Effector memory CD8-positive, alpha-beta T cell (primary cell): ENCODE measurements at regions not wholly inside any gene's neighbourhood (a gene's known extent, or its start where the extent isn't known, plus 50 kb on each side); places are given as distances from the start of the nearest gene placed in this dataset.

Experiments used
- ATAC-seq: fragments of 150-1000 bp; cut with Tn5 transposase; replicated peaks from 2 replicates; pipeline ENCODE4 v1.10.0; 2021; ENCODE audit warnings: mild to moderate bottlenecking, moderate library complexity
- DNase-seq, 3 experiments: peaks; one replicate each; pipeline ENCODE4 v3.0.0; 2021
- H3K27ac Mint-ChIP-seq, 2 donors: one replicate each; pipeline ENCODE4 v1.8.0; 2022; ENCODE audit warnings: mild to moderate bottlenecking in 2 of 2, mixed read lengths in 2 of 2, moderate library complexity in 2 of 2
- H3K27me3 Mint-ChIP-seq, 2 donors: one replicate each; pipeline ENCODE4 v1.8.0; 2022; ENCODE audit warnings: mixed read lengths in 2 of 2
- H3K36me3 Mint-ChIP-seq: one replicate; pipeline ENCODE4 v1.8.0; 2022; ENCODE audit warnings: mild to moderate bottlenecking, moderate library complexity, mixed read lengths; ENCODE audit not compliant: insufficient read depth
- H3K4me1 Mint-ChIP-seq, 2 donors: one replicate each; pipeline ENCODE4 v1.8.0; 2022; ENCODE audit warnings: low read depth in 2 of 2, mixed read lengths in 2 of 2
- H3K4me3 Mint-ChIP-seq, 2 donors: one replicate each; pipeline ENCODE4 v1.8.0; 2022; ENCODE audit warnings: mild to moderate bottlenecking in 2 of 2, mixed read lengths in 2 of 2, moderate library complexity in 2 of 2
- H3K9me3 Mint-ChIP-seq, 2 donors: one replicate each; pipeline ENCODE4 v1.8.0; 2022; ENCODE audit warnings: mixed read lengths in 2 of 2

- no peaks in the 10 kb centered on the region for H3K36me3 Mint-ChIP-seq
- H3K4me1 Mint-ChIP-seq = no peaks in the 10 kb centered on the region
- H3K27me3 Mint-ChIP-seq = peaks cover 4 to 9% of the 10 kb centered on the region in 2 donors
- peaks cover 2 to 3% of the 10 kb centered on the region in 2 donors for H3K9me3 Mint-ChIP-seq
- ATAC-seq (no peak), DNase-seq (no peak)
- no peak overlapping the region for H3K4me3 Mint-ChIP-seq
- H3K27ac Mint-ChIP-seq = no peak overlapping the region
Observed at GRCh38 chr12:114274131-114274530, 131.8 kb downstream of the TBX5 start.

- Mint-ChIP-seq H3K27me3 (peaks cover 4 to 9% of the 10 kb centered on the region in 2 donors), H3K27ac (no peak overlapping the region), H3K9me3 (peaks cover 2 to 5% of the 10 kb centered on the region in 2 donors), H3K4me1 (no peaks in the 10 kb centered on the region), H3K36me3 (no peaks in the 10 kb centered on the region), H3K4me3 (no peak overlapping the region)
- ATAC-seq (no peak), DNase-seq (no peak)
Observed at GRCh38 chr12:114272605-114273004, 133.3 kb downstream of the TBX5 start.

GRCh38 chr12:114272071-114272470 lies 133.9 kb downstream of the TBX5 start:
- no peak for DNase-seq
- Mint-ChIP-seq H3K27me3 (peaks cover 4 to 9% of the 10 kb centered on the region in 2 donors), H3K36me3 (no peaks in the 10 kb centered on the region), H3K9me3 (peaks cover 2 to 5% of the 10 kb centered on the region in 2 donors), H3K4me3 (no peak overlapping the region), H3K27ac (no peak overlapping the region), H3K4me1 (no peaks in the 10 kb centered on the region)
- no peak for ATAC-seq

DNA sequence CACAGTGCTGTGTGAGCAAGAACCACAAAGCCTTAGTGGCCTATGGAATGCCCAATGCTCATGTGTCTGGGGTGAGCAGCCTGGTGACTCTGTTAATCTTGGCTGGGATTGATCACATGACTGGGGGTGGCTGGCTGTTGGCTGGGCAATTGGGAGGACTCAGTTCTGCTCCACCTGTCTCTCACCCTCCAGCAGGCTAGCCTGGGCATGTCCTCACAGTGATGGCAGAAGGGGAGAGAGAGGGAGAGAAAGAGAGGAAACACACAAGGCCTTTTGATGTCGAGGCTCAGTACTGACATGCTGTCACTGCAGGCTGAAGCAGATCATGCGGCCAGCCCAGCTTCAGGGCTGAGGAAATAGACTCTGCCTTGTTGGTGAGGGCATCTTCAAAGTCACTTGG lies 136.8 kb downstream of the TBX5 start:
- H3K27me3 Mint-ChIP-seq = peaks cover 0 to 1% of the 10 kb centered on the region in 2 donors
- H3K4me3 Mint-ChIP-seq = no peak overlapping the region
- no peak overlapping the region for H3K27ac Mint-ChIP-seq
- DNase-seq = no peak
- H3K9me3 Mint-ChIP-seq = peaks cover 0 to 5% of the 10 kb centered on the region in 2 donors
- no peaks in the 10 kb centered on the region for H3K4me1 Mint-ChIP-seq
- ATAC-seq = no peak
- no peaks in the 10 kb centered on the region for H3K36me3 Mint-ChIP-seq

- Mint-ChIP-seq H3K27me3 (no peaks in the 10 kb centered on the region), H3K27ac (no peak overlapping the region), H3K4me3 (no peak overlapping the region), H3K4me1 (no peaks in the 10 kb centered on the region), H3K9me3 (peaks cover 5% of the 10 kb centered on the region in 2 donors), H3K36me3 (no peaks in the 10 kb centered on the region)
- ATAC-seq (no peak), DNase-seq (no peak)
Observed at GRCh38 chr12:114266536-114266935, 139.4 kb downstream of the TBX5 start.

- Mint-ChIP-seq H3K36me3 (no peaks in the 10 kb centered on the region), H3K27me3 (no peaks in the 10 kb centered on the region), H3K4me1 (no peaks in the 10 kb centered on the region), H3K4me3 (no peak overlapping the region), H3K27ac (no peak overlapping the region), H3K9me3 (peaks cover 5 to 7% of the 10 kb centered on the region in 2 donors)
- ATAC-seq (no peak), DNase-seq (no peak)
Observed at GRCh38 chr12:114265036-114265435, 140.9 kb downstream of the TBX5 start.

DNA sequence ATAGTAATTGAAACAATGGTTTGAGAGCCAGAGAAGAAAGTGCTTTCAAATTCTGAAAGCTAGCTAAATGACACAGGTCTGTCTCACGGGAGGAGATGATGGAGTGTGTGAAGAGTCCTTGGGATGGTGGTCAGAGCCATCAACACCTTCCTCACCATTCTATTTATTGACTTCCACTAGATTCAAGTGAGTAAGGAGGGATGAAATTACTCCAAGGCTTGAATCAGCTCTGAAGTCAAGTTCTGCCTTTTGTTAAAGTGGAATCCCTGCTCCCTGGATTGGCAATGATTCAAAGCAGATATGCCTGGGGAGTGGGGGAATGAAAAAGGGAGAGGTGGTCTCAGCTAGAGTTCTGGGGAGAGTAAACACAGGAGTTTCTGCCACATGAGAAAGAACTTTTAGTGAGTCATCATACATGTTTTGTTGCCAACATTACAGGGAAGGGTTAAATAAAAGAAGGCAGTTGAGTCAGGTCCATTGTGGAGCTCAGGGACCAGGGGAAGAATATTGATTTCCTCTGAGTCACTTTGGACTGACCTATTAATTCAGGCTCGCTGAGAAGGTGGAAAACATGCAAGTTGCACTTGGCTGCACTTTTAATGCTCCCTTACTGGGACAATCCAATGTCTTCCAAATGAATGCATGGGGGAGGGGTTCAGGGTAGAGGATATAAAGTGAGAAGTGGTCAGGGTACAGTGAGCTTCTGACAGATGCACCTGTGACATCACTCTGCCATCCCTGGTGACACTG lies 142.7 kb downstream of the TBX5 start:
- DNase-seq = no peak
- Mint-ChIP-seq H3K27ac (no peak overlapping the region), H3K9me3 (peaks cover 8 to 9% of the 10 kb centered on the region in 2 donors), H3K4me3 (no peak overlapping the region), H3K27me3 (no peaks in the 10 kb centered on the region), H3K36me3 (no peaks in the 10 kb centered on the region), H3K4me1 (no peaks in the 10 kb centered on the region)
- ATAC-seq = no peak

GRCh38 chr12:114257687-114258086 lies 148.3 kb downstream of the TBX5 start:
- Mint-ChIP-seq H3K9me3 (peaks cover 7 to 15% of the 10 kb centered on the region in 2 donors), H3K27ac (no peak overlapping the region), H3K27me3 (peaks cover 0 to 6% of the 10 kb centered on the region in 2 donors), H3K4me1 (no peaks in the 10 kb centered on the region), H3K4me3 (no peak overlapping the region), H3K36me3 (no peaks in the 10 kb centered on the region)
- no peak for ATAC-seq
- no peak for DNase-seq

DNA sequence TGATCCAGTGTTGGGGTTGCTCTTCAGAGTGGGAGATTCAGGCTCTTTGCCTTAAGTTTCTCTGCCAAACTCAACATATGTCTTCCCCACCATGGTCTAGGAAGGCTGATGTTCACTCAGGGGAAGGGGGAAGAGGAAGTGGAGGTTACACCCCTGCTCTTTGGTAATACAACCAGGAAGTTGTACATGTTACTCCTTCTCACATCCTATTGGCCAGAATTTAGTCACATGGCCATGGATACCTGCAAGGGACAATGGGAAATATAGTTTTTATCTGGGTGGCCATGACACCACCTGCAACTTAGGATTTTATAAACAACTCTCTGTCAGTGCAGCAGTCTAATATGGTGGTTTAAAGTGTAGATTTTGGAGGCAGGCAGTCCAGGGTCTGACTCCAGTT lies 150.9 kb downstream of the TBX5 start:
- H3K4me1 Mint-ChIP-seq = no peaks in the 10 kb centered on the region

DNA sequence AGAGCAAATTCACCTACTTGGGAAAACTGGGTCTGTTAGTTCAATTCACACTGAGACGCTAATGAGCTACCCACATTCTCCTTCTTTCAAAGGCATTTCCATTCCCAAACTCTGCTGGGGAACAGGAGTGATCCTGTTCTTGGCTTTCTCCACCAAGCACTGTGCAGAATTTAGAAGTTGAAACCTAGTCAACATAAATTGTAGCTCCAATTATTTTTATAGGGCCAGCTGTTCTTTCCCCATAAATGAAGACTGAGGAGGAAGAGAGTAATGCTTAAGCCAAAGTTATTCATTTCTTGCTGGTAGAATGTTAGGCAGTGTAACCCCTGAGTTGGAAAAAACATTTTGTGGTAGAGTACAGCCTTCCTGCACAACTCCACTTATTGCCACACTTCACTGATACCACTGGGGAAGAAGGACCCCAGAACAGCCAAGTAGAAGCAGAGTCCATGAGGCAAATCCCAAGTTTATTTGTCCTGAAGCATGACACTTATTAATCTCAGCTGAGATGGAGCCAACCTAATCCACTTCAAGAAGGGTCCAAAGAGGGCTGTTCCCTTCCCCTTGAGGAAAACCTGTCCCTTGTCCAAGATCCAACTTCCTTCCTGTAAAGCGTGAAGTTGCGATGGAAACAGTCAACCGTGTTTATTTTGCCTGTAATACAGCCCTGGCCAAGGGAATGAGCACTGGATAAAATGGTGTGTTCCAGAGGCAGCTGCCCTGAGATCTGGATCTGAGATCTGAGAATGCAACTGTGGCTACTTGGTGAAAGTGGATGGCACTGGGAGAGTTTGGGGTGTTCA lies 151.8 kb downstream of the TBX5 start:
- ATAC-seq (no peak), DNase-seq (no peak)
- no peaks in the 10 kb centered on the region for H3K36me3 Mint-ChIP-seq
- H3K27me3 Mint-ChIP-seq = peaks cover 0 to 6% of the 10 kb centered on the region in 2 donors
- no peaks in the 10 kb centered on the region for H3K4me1 Mint-ChIP-seq
- peaks cover 4 to 16% of the 10 kb centered on the region in 2 donors for H3K9me3 Mint-ChIP-seq
- no peak overlapping the region for H3K4me3 Mint-ChIP-seq
- no peak overlapping the region for H3K27ac Mint-ChIP-seq

More for the DNA sequence above, 150.9 kb downstream of the TBX5 start:
- ATAC-seq = no peak
- no peak for DNase-seq
- no peak overlapping the region for H3K27ac Mint-ChIP-seq
- no peaks in the 10 kb centered on the region for H3K36me3 Mint-ChIP-seq
- H3K4me3 Mint-ChIP-seq = no peak overlapping the region
- peaks cover 4 to 15% of the 10 kb centered on the region in 2 donors for H3K9me3 Mint-ChIP-seq
- peaks cover 0 to 6% of the 10 kb centered on the region in 2 donors for H3K27me3 Mint-ChIP-seq

GRCh38 chr12:114248527-114248926 lies 157.4 kb downstream of the TBX5 start:
- Mint-ChIP-seq H3K4me1 (no peaks in the 10 kb centered on the region), H3K9me3 (peaks cover 0 to 8% of the 10 kb centered on the region in 2 donors), H3K27me3 (no peaks in the 10 kb centered on the region), H3K4me3 (no peak overlapping the region), H3K27ac (no peak overlapping the region), H3K36me3 (no peaks in the 10 kb centered on the region)
- ATAC-seq (no peak), DNase-seq (no peak)

GRCh38 chr12:114245555-114245954 lies 160.4 kb downstream of the TBX5 start:
- Mint-ChIP-seq H3K36me3 (no peaks in the 10 kb centered on the region), H3K4me1 (no peaks in the 10 kb centered on the region), H3K9me3 (peaks cover 0 to 8% of the 10 kb centered on the region in 2 donors), H3K4me3 (no peak overlapping the region), H3K27me3 (peaks cover 0 to under 1% of the 10 kb centered on the region in 2 donors), H3K27ac (no peak overlapping the region)
- ATAC-seq = no peak
- no peak for DNase-seq

DNA sequence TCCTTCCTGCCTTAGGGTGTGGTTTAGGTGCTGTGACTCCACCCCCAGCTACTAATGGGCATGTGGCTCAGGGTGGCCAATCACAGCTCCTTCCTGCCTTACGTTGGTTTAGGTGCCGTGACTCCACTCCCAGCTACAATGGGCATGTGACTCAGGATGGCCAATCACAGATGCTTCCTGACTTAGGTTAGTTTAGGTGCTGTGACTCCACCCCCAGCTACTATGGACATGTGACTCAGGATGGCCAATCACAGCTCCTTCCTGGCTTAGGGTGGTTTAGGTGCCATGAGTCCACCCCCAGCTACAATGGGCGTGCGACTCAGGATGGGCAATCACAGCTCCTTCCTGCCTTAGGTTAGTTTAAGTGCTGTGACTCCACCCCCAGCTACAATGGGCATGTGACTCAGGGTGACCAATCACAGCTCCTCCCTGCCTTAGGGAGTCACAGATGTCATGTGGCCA lies 163.9 kb downstream of the TBX5 start:
- no peak overlapping the region for H3K4me3 Mint-ChIP-seq
- DNase-seq (no peak), ATAC-seq (no peak)
- no peaks in the 10 kb centered on the region for H3K36me3 Mint-ChIP-seq
- H3K4me1 Mint-ChIP-seq = no peaks in the 10 kb centered on the region
- H3K27me3 Mint-ChIP-seq = peaks cover 11 to 17% of the 10 kb centered on the region in 2 donors
- H3K27ac Mint-ChIP-seq = no peak overlapping the region
- peaks cover 5 to 7% of the 10 kb centered on the region in 2 donors for H3K9me3 Mint-ChIP-seq

- Mint-ChIP-seq H3K27ac (no peak overlapping the region), H3K27me3 (peaks cover 11 to 17% of the 10 kb centered on the region in 2 donors), H3K4me3 (no peak overlapping the region), H3K9me3 (peaks cover 5 to 7% of the 10 kb centered on the region in 2 donors), H3K36me3 (no peaks in the 10 kb centered on the region), H3K4me1 (no peaks in the 10 kb centered on the region)
- no peak for ATAC-seq
- no peak for DNase-seq
Observed at GRCh38 chr12:114240288-114240687, 165.7 kb downstream of the TBX5 start.
